HepG2 (cell line): ENCODE measurements at regions not wholly inside any gene's neighbourhood (a gene's known extent, or its start where the extent isn't known, plus 50 kb on each side); places are given as distances from the start of the nearest gene placed in this dataset.

Experiments
- ADNP ChIP-seq: sonication (generic); formaldehyde crosslinking; IDR thresholded peaks from 2 replicates; pipeline ENCODE4 v1.4.0; 2020; ENCODE audit warnings: missing genetic modification reagents
- ATF7-NPFF ChIP-seq: sonication (generic); formaldehyde crosslinking; IDR thresholded peaks from 2 replicates; pipeline ENCODE4 v1.8.1; 2023; ENCODE audit warnings: mild to moderate bottlenecking, low read depth, missing genetic modification reagents, moderate library complexity
- DMAP1 ChIP-seq: IDR thresholded peaks from 2 replicates; pipeline ENCODE4 v1.6.1; 2016
- DR1 ChIP-seq: sonication (generic); formaldehyde crosslinking; IDR thresholded peaks from 2 replicates; pipeline ENCODE4 v1.8.0; 2021; ENCODE audit warnings: mild to moderate bottlenecking, missing genetic modification reagents, inconsistent platforms
- GATAD1 ChIP-seq: IDR thresholded peaks from 2 replicates; pipeline ENCODE4 v1.6.1; 2016; ENCODE audit warnings: missing genetic modification reagents, missing compliant biosample characterization
- HBP1 ChIP-seq: IDR thresholded peaks from 2 replicates; pipeline ENCODE4 v1.6.1; 2016; ENCODE audit warnings: low read depth, control low read depth
- HMG20B ChIP-seq: conservative IDR thresholded peaks from 2 replicates; pipeline ENCODE4 v1.6.1; 2016; ENCODE audit warnings: missing genetic modification reagents, missing compliant biosample characterization
- IKZF5 ChIP-seq: IDR thresholded peaks from 2 replicates; pipeline ENCODE4 v1.6.1; 2018; ENCODE audit warnings: missing genetic modification reagents, mild to moderate bottlenecking, missing compliant biosample characterization
- IRF2 ChIP-seq: IDR thresholded peaks from 2 replicates; pipeline ENCODE4 v1.6.1; 2018; ENCODE audit warnings: missing genetic modification reagents, missing compliant biosample characterization
- KDM2A ChIP-seq: sonication (generic); formaldehyde crosslinking; IDR thresholded peaks from 2 replicates; pipeline ENCODE4 v1.4.0; 2020; ENCODE audit warnings: low read depth, missing genetic modification reagents, borderline replicate concordance
- MYNN ChIP-seq: sonication (generic); formaldehyde crosslinking; IDR thresholded peaks from 2 replicates; pipeline ENCODE4 v1.4.0; 2020; ENCODE audit warnings: mild to moderate bottlenecking, low read depth, missing genetic modification reagents
- NCOA2 ChIP-seq: sonication (generic); formaldehyde crosslinking; IDR thresholded peaks from 2 replicates; pipeline ENCODE4 v1.8.0; 2022; ENCODE audit warnings: inconsistent platforms
- SAP130 ChIP-seq: IDR thresholded peaks from 2 replicates; pipeline ENCODE4 v1.6.1; 2016; ENCODE audit warnings: low read depth
- SP140L ChIP-seq: sonication (generic); formaldehyde crosslinking; IDR thresholded peaks from 2 replicates; pipeline ENCODE4 v1.4.0; 2020; ENCODE audit warnings: missing genetic modification reagents, borderline replicate concordance
- SRSF4 ChIP-seq: fragments of 200-400 bp; formaldehyde crosslinking; IDR thresholded peaks from one replicate; pipeline ENCODE4 v1.6.1; 2018; ENCODE audit warnings: mild to moderate bottlenecking, low read depth, low read length, moderate library complexity; ENCODE audit not compliant: poor library complexity, severe bottlenecking
- TARDBP ChIP-seq: sonication (generic); formaldehyde crosslinking; IDR thresholded peaks from 2 replicates; pipeline ENCODE4 v1.8.0; 2022; ENCODE audit warnings: mild to moderate bottlenecking, missing genetic modification reagents
- TMF1 ChIP-seq: sonication (generic); formaldehyde crosslinking; IDR thresholded peaks from 2 replicates; pipeline ENCODE4 v1.8.1; 2022; ENCODE audit warnings: low read depth, missing genetic modification reagents
- TSC22D2 ChIP-seq: sonication (generic); formaldehyde crosslinking; IDR thresholded peaks from 2 replicates; pipeline ENCODE4 v1.5.1; 2020; ENCODE audit warnings: missing genetic modification reagents, mild to moderate bottlenecking, borderline replicate concordance
- XBP1 ChIP-seq: sonication (generic); formaldehyde crosslinking; IDR thresholded peaks from 2 replicates; pipeline ENCODE4 v1.5.0; 2020; ENCODE audit warnings: missing genetic modification reagents
- ZFP37 ChIP-seq: sonication (generic); formaldehyde crosslinking; IDR thresholded peaks from 2 replicates; pipeline ENCODE4 v1.4.0; 2020; ENCODE audit warnings: missing genetic modification reagents, borderline replicate concordance
- ZFP82 ChIP-seq: sonication (generic); formaldehyde crosslinking; IDR thresholded peaks from 2 replicates; pipeline ENCODE4 v1.5.1; 2020; ENCODE audit warnings: mild to moderate bottlenecking, missing genetic modification reagents, borderline replicate concordance
- ZIK1 ChIP-seq: sonication (generic); formaldehyde crosslinking; IDR thresholded peaks from 2 replicates; pipeline ENCODE4 v1.5.0; 2020; ENCODE audit warnings: mild to moderate bottlenecking, low read depth, missing genetic modification reagents, borderline replicate concordance
- ZKSCAN1 ChIP-seq: fragments of 150-350 bp; IDR thresholded peaks from 2 replicates; pipeline ENCODE4 v1.6.1; 2014; ENCODE audit warnings: low read length
- ZMYM2 ChIP-seq: sonication (generic); formaldehyde crosslinking; IDR thresholded peaks from 2 replicates; pipeline ENCODE4 v1.8.0; 2022; ENCODE audit warnings: mild to moderate bottlenecking, missing genetic modification reagents
- ZNF326 ChIP-seq: sonication (generic); formaldehyde crosslinking; IDR thresholded peaks from 2 replicates; pipeline ENCODE4 v1.4.0; 2020; ENCODE audit warnings: missing genetic modification reagents, borderline replicate concordance
- ZNF441 ChIP-seq: sonication (generic); formaldehyde crosslinking; IDR thresholded peaks from 2 replicates; pipeline ENCODE4 v1.7.0; 2021; ENCODE audit warnings: missing genetic modification reagents, borderline replicate concordance
- ZNF652 ChIP-seq: IDR thresholded peaks from 2 replicates; pipeline ENCODE4 v1.6.1; 2016; ENCODE audit warnings: low read depth, borderline replicate concordance
- ZNF792 ChIP-seq: IDR thresholded peaks from 2 replicates; pipeline ENCODE4 v1.6.1; 2016
- ZNF83 ChIP-seq: sonication (generic); formaldehyde crosslinking; IDR thresholded peaks from 2 replicates; pipeline ENCODE4 v1.4.0; 2020; ENCODE audit warnings: missing genetic modification reagents, mild to moderate bottlenecking, borderline replicate concordance
- ZSCAN5A ChIP-seq: sonication (generic); formaldehyde crosslinking; IDR thresholded peaks from 2 replicates; pipeline ENCODE4 v1.8.0; 2022; ENCODE audit warnings: mild to moderate bottlenecking, missing genetic modification reagents, borderline replicate concordance

- TF ChIP-seq NCOA2 (peak; percentile 99), ZSCAN5A (peak; percentile 98; the same call in 1 of the 2 replicates), ZNF83 (CRISPR knock-in tag) (no peak), SAP130 (CRISPR knock-in tag) (peak; percentile 90), TARDBP (CRISPR knock-in tag) (peak; percentile 99), ZFP82 (0 out of 2 replicates have a peak, but pooled peaks have one; percentile 68), IRF2 (CRISPR knock-in tag) (peak; percentile 95), GATAD1 (peak; percentile 82), ADNP (CRISPR knock-in tag) (peak; percentile 62; the same call in 1 of the 2 replicates), MYNN (CRISPR knock-in tag) (peak; percentile 72; the same call in 1 of the 2 replicates), DR1 (CRISPR knock-in tag) (no peak), IKZF5 (CRISPR knock-in tag) (peak; percentile 97), SRSF4 (no peak), ZMYM2 (peak; percentile 83), HBP1 (CRISPR knock-in tag) (peak; percentile 89), ZNF792 (CRISPR knock-in tag) (peak; percentile 96), TSC22D2 (CRISPR knock-in tag) (no peak; the same call in 1 of the 2 replicates), SP140L (CRISPR knock-in tag) (peak; percentile 89), ATF7-NPFF (CRISPR knock-in tag) (no peak; the same call in 1 of the 2 replicates), ZIK1 (CRISPR knock-in tag) (peak; percentile 77; the same call in 1 of the 2 replicates), KDM2A (peak; percentile 54; the same call in 1 of the 2 replicates), HMG20B (CRISPR knock-in tag) (peak; percentile 92), ZFP37 (CRISPR knock-in tag) (0 out of 2 replicates have a peak, but pooled peaks have one; percentile 70), ZKSCAN1 (no peak), ZNF326 (CRISPR knock-in tag) (no peak), ZNF441 (CRISPR knock-in tag) (peak; percentile 59; the same call in 1 of the 2 replicates), XBP1 (no peak), TMF1 (CRISPR knock-in tag) (0 out of 2 replicates have a peak, but pooled peaks have one; percentile 32), DMAP1 (peak; percentile 89), ZNF652 (CRISPR knock-in tag) (peak; percentile 87)
Measured at GRCh38 chr19:56934438-56935090, 94.0 kb upstream of the PEG3 start (continued).
